ENCODE measurements at regions not wholly inside any gene's neighbourhood (a gene's known extent, or its start where the extent isn't known, plus 50 kb on each side); places are given as distances from the start of the nearest gene placed in this dataset.

DNA sequence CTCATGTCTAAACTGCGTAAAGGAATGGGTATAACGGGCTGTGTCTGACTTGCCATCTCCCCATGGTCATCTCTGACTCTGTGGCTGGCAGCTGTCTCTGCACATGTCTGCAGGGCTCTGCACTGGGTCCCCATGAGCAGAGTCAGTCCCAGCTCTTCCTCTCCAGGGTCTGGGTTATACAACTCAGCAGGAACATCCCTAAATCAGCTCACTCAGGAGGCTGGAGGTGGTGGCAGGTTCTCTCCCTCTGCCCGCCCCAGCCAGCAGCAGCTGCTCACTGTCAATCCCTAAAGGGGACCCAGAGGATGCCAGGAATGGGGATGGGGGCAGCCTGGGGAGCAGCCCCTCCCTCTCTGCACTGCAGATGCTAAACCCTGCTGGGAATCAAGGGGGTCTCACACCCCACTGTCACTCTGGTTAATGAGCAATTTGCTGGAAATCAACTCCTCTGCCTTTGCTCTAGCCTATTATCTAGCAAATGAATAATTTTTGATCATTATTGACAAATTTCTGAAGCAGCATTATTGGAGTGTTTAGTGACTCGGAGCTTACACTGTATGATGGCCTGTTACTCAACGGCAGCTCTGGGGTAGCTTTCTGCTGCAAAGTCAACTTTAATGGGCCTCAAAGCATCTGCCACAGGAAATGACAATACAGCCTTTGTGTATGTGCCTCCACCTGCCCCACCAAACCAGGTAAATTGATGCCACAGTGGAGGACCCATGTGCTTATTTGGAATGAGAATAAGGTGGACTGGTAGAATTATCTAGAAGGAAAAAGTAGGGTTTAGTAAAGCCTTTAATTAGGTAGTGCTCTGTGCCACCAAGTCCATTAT lies 55.7 kb upstream of the SHANK2 start:
- DNase-seq: no peak

DNA sequence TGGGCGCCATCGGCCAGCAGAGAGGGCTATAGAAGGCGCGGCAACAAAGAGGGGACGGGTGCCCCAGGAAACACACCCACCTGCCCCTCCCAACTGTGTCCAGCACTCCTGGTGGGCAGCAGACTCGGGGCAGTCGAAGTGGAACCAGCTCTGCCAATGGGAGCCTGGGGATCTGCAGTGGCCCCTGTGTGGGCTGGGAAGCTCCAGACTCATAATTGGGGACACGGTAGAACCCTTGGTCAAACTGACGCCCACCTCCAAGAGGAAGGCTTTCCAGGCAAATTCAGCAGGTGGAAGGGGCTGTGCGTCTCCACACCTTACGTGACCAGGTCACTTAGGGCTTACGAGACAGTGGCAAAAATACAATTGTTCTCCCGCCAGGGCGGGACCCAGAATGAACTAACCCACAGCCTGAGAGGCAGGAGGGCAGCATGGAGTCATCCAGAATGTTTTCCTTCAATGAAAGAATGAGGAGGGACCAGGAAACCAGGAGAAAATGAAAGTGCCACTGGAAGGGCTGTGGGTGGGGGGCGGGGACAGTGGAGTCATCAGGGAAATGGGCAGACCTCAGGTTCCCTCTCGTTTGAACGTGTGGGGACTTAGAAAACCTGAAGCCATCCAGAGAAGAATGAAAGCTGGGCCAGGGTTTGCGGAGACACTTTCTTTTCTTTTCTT lies 53.2 kb upstream of the SHANK2 start:
- no peak for DNase-seq

DNA sequence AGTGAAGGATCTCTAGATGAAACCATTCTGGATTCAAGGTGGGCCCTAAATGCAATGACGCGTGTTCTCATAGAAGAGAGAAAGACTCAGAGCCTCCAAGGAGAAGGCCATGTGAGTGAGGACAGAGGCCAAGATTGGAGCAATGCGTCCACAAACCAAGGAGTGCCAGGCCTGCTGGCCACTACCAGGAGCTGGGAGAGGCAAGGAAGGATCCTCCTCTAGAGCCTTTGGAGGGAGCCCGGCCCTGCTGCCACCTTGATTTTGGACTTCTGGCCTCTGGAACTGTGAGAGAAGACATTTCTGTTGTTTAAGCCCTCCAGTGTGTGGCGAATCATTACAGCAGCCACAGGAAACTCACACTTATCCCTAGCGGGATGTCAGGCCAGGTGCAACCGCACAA lies 52.7 kb upstream of the SHANK2 start:
- no peak for DNase-seq

DNA sequence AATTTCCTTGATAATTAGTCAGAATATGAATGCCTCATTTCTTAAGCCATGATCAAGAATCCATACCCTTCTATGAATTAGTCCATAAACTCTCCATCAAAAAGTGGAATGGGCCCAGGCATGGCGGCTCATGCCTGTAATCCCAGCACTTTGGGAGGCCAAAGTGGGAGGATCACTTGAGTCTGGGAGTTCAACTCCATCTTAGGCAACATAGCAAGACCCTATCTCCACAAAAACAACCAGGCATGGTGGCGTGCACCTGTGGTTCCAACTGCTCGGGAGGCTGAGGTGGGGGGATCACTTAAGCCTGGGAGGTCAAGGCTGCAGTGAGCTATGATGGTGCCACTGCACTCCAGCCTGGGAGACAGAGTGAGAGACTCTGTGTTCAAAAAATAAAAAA lies 52.1 kb upstream of the SHANK2 start:
- no peak for DNase-seq

DNA sequence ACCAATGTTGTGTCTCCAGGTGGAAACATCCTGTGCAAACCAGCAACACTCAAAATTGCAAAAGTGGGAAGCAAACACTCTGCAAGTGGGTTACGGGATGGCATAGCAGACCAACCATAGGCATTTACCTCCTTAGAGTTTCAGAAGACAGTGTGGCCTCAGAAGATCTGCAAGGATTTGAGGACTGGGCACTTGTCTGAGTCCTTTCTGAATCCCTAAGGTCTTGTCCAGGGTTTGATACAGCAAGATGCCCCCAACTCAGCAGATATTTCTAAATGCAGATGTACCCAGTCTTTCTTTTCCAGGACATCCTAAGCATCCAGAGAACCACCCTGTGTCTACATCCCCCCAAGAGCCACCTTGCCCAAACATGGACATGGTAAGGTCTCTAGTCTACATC lies 51.7 kb upstream of the SHANK2 start:
- DNase-seq: no peak

DNA sequence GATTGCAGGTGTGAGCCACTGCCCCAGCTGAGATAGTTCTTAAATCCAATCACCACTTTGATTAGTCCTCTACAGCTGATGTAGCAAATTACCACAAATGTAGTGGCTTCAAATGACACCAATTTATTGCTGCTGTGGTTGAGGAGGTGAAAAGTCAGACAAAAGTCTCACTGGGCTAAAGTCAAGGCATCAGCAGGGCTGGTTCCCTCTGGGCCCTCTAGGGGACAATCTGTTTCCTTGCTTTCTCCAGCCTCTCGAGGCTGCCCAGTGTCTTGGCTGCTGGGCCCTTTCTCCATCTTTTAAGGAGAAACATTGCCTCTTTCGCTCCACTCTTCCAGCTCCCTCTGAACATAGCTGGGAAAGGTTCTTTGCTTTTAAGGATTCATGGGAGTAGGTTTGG lies 50.5 kb upstream of the SHANK2 start:
- no peak for DNase-seq

DNA sequence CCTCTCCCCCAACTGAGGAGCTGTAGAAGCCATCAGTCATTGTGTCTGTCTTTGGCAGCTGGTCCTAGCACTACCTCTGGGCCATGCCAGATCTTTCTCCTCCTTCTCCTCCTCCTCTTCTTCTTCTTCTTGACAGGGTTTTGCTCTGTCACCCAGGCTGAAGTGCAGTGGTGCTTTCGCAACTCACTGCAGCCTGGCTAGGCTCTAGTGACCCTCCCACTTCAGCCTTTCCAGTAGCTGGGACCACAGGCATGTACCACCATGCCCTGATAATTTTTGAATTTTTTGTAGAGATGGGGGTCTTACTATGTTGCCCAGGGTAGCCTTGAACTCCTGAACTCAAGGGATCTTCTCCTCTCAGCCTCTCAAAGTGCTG lies 50.1 kb upstream of the SHANK2 start:
- no peak for DNase-seq
